DND-41 (cell line): ENCODE measurements at regions not wholly inside any gene's neighbourhood (a gene's known extent, or its start where the extent isn't known, plus 50 kb on each side); places are given as distances from the start of the nearest gene placed in this dataset.

Experiments used
- ATAC-seq: fragments of 200-7000 bp; cut with Tn5 transposase; 3 replicates; pipeline ENCODE4 v1.9.1; 2021; ENCODE audit warnings: low read depth; ENCODE audit not compliant: insufficient read depth
- DNase-seq: peaks from one replicate; pipeline ENCODE4 v3.0.0-alpha.2; 2020
- H2AFZ ChIP-seq: 2 replicates; pipeline ENCODE4 v1.6.0; 2012; ENCODE audit warnings: low read depth, low read length
- H3K27ac ChIP-seq: 2 replicates; pipeline ENCODE4 v1.5.1; 2012; ENCODE audit warnings: low read length, inconsistent platforms
- H3K27me3 ChIP-seq: fragments of 200-600 bp; sonication (generic); 2 replicates; pipeline ENCODE4 v1.6.0; 2012; ENCODE audit warnings: low read length, mild to moderate bottlenecking, inconsistent platforms; ENCODE audit not compliant: insufficient read depth, poor library complexity
- H3K36me3 ChIP-seq: 2 replicates; pipeline ENCODE4 v1.5.1; 2012; ENCODE audit warnings: low read length, inconsistent platforms; ENCODE audit not compliant: insufficient read depth
- H3K4me1 ChIP-seq: 2 replicates; pipeline ENCODE4 v1.5.1; 2012; ENCODE audit warnings: mild to moderate bottlenecking, low read length; ENCODE audit not compliant: insufficient read depth
- H3K4me2 ChIP-seq: 2 replicates; pipeline ENCODE4 v1.6.0; 2012; ENCODE audit warnings: mild to moderate bottlenecking, moderate library complexity, low read length, inconsistent platforms; ENCODE audit not compliant: insufficient read depth
- H3K4me3 ChIP-seq, 2 experiments: fragments of 200-600 bp in 1 of 2; shearing (Covaris generic) in 1 of 2; 2 replicates each; pipeline ENCODE4 v1.5.1; 2012 to 2016; ENCODE audit warnings: inconsistent platforms in 2 of 2, low read length in 2 of 2, mild to moderate bottlenecking in 2 of 2, low read depth in 1 of 2, moderate library complexity in 1 of 2
- H3K79me2 ChIP-seq: 2 replicates; pipeline ENCODE4 v1.6.0; 2012; ENCODE audit warnings: low read length, inconsistent platforms; ENCODE audit not compliant: insufficient read depth
- H3K9ac ChIP-seq: 2 replicates; pipeline ENCODE4 v1.6.0; 2012; ENCODE audit warnings: low read depth, mild to moderate bottlenecking, inconsistent platforms, low read length, moderate library complexity
- H3K9me3 ChIP-seq: 2 replicates; pipeline ENCODE4 v1.5.1; 2012; ENCODE audit warnings: low read length, moderate library complexity, mild to moderate bottlenecking, inconsistent platforms; ENCODE audit not compliant: insufficient read depth, severe bottlenecking
- H4K20me1 ChIP-seq: 2 replicates; pipeline ENCODE4 v1.6.0; 2012; ENCODE audit warnings: low read length; ENCODE audit not compliant: insufficient read depth
- EZH2 ChIP-seq: IDR thresholded peaks from 3 replicates; pipeline ENCODE4 v1.6.1; 2012; ENCODE audit warnings: borderline replicate concordance, low read depth, mild to moderate bottlenecking, moderate library complexity, low read length, inconsistent platforms; ENCODE audit not compliant: severe bottlenecking
- TF ChIP-seq, protein P1 (sequence below): IDR thresholded peaks from 2 replicates; pipeline ENCODE4 v1.5.1; 2012; ENCODE audit warnings: borderline replicate concordance, low read length, moderate library complexity, mild to moderate bottlenecking; ENCODE audit not compliant: poor library complexity, severe bottlenecking; ENCODE audit errors: extremely low read depth

GRCh38 chr4:27685091-27685490 is 824.5 kb downstream of the STIM2 start:
- H3K4me2 ChIP-seq, result no peak overlapping the region
- no peaks in the 10 kb centered on the region for H4K20me1 ChIP-seq
- DNase-seq (no peak), ATAC-seq (no peak)
- no peak overlapping the region for H3K27ac ChIP-seq
- no peak overlapping the region for H3K4me3 ChIP-seq
- no peak for TF ChIP-seq EZH2
- TF ChIP-seq, protein P1, sequence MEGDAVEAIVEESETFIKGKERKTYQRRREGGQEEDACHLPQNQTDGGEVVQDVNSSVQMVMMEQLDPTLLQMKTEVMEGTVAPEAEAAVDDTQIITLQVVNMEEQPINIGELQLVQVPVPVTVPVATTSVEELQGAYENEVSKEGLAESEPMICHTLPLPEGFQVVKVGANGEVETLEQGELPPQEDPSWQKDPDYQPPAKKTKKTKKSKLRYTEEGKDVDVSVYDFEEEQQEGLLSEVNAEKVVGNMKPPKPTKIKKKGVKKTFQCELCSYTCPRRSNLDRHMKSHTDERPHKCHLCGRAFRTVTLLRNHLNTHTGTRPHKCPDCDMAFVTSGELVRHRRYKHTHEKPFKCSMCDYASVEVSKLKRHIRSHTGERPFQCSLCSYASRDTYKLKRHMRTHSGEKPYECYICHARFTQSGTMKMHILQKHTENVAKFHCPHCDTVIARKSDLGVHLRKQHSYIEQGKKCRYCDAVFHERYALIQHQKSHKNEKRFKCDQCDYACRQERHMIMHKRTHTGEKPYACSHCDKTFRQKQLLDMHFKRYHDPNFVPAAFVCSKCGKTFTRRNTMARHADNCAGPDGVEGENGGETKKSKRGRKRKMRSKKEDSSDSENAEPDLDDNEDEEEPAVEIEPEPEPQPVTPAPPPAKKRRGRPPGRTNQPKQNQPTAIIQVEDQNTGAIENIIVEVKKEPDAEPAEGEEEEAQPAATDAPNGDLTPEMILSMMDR, result no peak
- no peaks in the 10 kb centered on the region for H3K9me3 ChIP-seq
- no peaks in the 10 kb centered on the region for H3K79me2 ChIP-seq
- no peak overlapping the region for H3K9ac ChIP-seq
- no peaks in the 10 kb centered on the region for H3K36me3 ChIP-seq
- no peaks in the 10 kb centered on the region for H3K27me3 ChIP-seq
- H3K4me1 ChIP-seq, result no peaks in the 10 kb centered on the region
- H2AFZ ChIP-seq, result no peak overlapping the region

- no peaks in the 10 kb centered on the region for H4K20me1 ChIP-seq
- ATAC-seq (no peak), DNase-seq (no peak)
- no peaks in the 10 kb centered on the region for H3K4me1 ChIP-seq
- no peaks in the 10 kb centered on the region for H3K36me3 ChIP-seq
- no peak overlapping the region for H3K27ac ChIP-seq
- H3K4me2 ChIP-seq, result no peak overlapping the region
- H3K9ac ChIP-seq, result no peak overlapping the region
- H3K9me3 ChIP-seq, result no peaks in the 10 kb centered on the region
- H2AFZ ChIP-seq, result no peak overlapping the region
- no peak overlapping the region for H3K4me3 ChIP-seq
- no peaks in the 10 kb centered on the region for H3K79me2 ChIP-seq
- H3K27me3 ChIP-seq, result no peaks in the 10 kb centered on the region
- no peak for TF ChIP-seq EZH2
- TF ChIP-seq, protein P1, result no peak
These were observed 825.3 kb downstream of the STIM2 start for GRCh38 chr4:27685947-27686346.

GRCh38 chr4:27692158-27692557 is 831.5 kb downstream of the STIM2 start:
- Histone ChIP-seq H2AFZ (no peak overlapping the region), H3K9ac (no peak overlapping the region), H3K79me2 (no peaks in the 10 kb centered on the region), H3K4me2 (no peak overlapping the region), H3K36me3 (no peaks in the 10 kb centered on the region), H3K4me1 (no peaks in the 10 kb centered on the region), H4K20me1 (no peaks in the 10 kb centered on the region), H3K4me3 (no peak overlapping the region), H3K27ac (no peak overlapping the region), H3K9me3 (no peaks in the 10 kb centered on the region), H3K27me3 (no peaks in the 10 kb centered on the region)
- peak; percentile 72; the same call in 2 of the 3 replicates for ATAC-seq
- DNase-seq, result peak; percentile 17
- TF ChIP-seq EZH2, result no peak
- TF ChIP-seq, protein P1, result peak; percentile 74
